CD4-positive, alpha-beta T cell treated with Interleukin-6 for 4 hours (primary cell): ENCODE measurements at regions not wholly inside any gene's neighbourhood (a gene's known extent, or its start where the extent isn't known, plus 50 kb on each side); places are given as distances from the start of the nearest gene placed in this dataset.

Source experiments
- DNase-seq: peaks from one replicate; pipeline ENCODE4 v3.0.0-alpha.2; 2020; ENCODE audit warnings: mixed read lengths

- DNase-seq: no peak
Observed at GRCh38 chr1:37130221-37130948, 96.1 kb upstream of the GRIK3 start.

GRCh38 chr1:37131281-37131680 is 97.0 kb upstream of the GRIK3 start:
- DNase-seq: no peak

- no peak for DNase-seq
Observed at GRCh38 chr1:37133276-37134145, 99.2 kb upstream of the GRIK3 start.

GRCh38 chr1:37134599-37134998 is 100.3 kb upstream of the GRIK3 start:
- DNase-seq: no peak

GRCh38 chr1:37135032-37135431 is 100.7 kb upstream of the GRIK3 start:
- DNase-seq: no peak

GRCh38 chr1:37137014-37137413 is 102.7 kb upstream of the GRIK3 start:
- DNase-seq: no peak

GRCh38 chr1:37137601-37138000 is 103.3 kb upstream of the GRIK3 start:
- DNase-seq: no peak

GRCh38 chr1:37143800-37144199 is 109.5 kb upstream of the GRIK3 start:
- DNase-seq: no peak

GRCh38 chr1:37146071-37146470 is 111.8 kb upstream of the GRIK3 start:
- DNase-seq: no peak

- DNase-seq: no peak
Observed at GRCh38 chr1:37147392-37147831, 113.1 kb upstream of the GRIK3 start.

- no peak for DNase-seq
Observed at GRCh38 chr1:37147906-37148305, 113.6 kb upstream of the GRIK3 start.

GRCh38 chr1:37148663-37149062 is 114.3 kb upstream of the GRIK3 start:
- no peak for DNase-seq

GRCh38 chr1:37149296-37149695 is 115.0 kb upstream of the GRIK3 start:
- DNase-seq: no peak

GRCh38 chr1:37150986-37151385 is 116.7 kb upstream of the GRIK3 start:
- no peak for DNase-seq

- no peak for DNase-seq
Observed at GRCh38 chr1:37151789-37152188, 117.5 kb upstream of the GRIK3 start.

- DNase-seq: no peak
Observed at GRCh38 chr1:37152491-37152890, 118.2 kb upstream of the GRIK3 start.

- DNase-seq: no peak
Observed at GRCh38 chr1:37153116-37154100, 119.1 kb upstream of the GRIK3 start.

GRCh38 chr1:37156646-37157045 is 122.3 kb upstream of the GRIK3 start:
- DNase-seq: no peak

- no peak for DNase-seq
Observed at GRCh38 chr1:37157634-37158033, 123.3 kb upstream of the GRIK3 start.

GRCh38 chr1:37158113-37158749 is 123.9 kb upstream of the GRIK3 start:
- DNase-seq: no peak

- no peak for DNase-seq
Observed at GRCh38 chr1:37159102-37159501, 124.8 kb upstream of the GRIK3 start.

- no peak for DNase-seq
Observed at GRCh38 chr1:37161171-37161570, 126.9 kb upstream of the GRIK3 start.
